ENCODE measurements at regions not wholly inside any gene's neighbourhood (a gene's known extent, or its start where the extent isn't known, plus 50 kb on each side); places are given as distances from the start of the nearest gene placed in this dataset.

DNA sequence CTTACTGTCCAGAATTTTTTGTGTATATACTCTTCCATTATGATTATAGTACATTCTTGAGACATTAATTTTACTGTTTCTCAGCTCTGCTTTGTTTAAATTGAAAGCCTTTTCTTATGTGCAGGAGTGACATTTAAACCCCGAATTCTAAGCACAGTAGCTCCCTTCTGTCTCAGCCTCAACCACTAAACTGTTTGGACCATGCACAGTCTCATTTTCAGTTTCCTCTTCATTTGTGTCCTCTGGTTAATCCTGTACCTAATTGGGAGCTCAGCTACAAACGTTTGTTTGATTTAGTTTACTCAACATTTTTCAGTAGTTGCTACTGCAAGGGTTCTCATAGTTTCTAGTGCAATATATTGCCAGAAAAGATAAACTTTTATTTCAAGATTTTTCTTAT lies 206.3 kb downstream of the SLITRK5 start:
- TF ChIP-seq, protein P1, sequence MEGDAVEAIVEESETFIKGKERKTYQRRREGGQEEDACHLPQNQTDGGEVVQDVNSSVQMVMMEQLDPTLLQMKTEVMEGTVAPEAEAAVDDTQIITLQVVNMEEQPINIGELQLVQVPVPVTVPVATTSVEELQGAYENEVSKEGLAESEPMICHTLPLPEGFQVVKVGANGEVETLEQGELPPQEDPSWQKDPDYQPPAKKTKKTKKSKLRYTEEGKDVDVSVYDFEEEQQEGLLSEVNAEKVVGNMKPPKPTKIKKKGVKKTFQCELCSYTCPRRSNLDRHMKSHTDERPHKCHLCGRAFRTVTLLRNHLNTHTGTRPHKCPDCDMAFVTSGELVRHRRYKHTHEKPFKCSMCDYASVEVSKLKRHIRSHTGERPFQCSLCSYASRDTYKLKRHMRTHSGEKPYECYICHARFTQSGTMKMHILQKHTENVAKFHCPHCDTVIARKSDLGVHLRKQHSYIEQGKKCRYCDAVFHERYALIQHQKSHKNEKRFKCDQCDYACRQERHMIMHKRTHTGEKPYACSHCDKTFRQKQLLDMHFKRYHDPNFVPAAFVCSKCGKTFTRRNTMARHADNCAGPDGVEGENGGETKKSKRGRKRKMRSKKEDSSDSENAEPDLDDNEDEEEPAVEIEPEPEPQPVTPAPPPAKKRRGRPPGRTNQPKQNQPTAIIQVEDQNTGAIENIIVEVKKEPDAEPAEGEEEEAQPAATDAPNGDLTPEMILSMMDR (IDR thresholded peaks at IDR 0.05; ENCODE audit: insufficient read depth, low read length, poor library complexity, severe bottlenecking), result no peak
- no peak for TF ChIP-seq EZH2phosphoT487 (conservative IDR thresholded peaks at IDR 0.05; ENCODE audit: low read length)
